ENCODE measurements at regions not wholly inside any gene's neighbourhood (a gene's known extent, or its start where the extent isn't known, plus 50 kb on each side); places are given as distances from the start of the nearest gene placed in this dataset.

- Mint-ChIP-seq H3K36me3 (ENCODE audit: unreplicated experiment) (no peaks in the 10 kb centered on the region), H3K4me3 (ENCODE audit: unreplicated experiment) (no peak overlapping the region), H3K27ac (ENCODE audit: unreplicated experiment) (no peak overlapping the region), H3K9me3 (ENCODE audit: unreplicated experiment) (no peaks in the 10 kb centered on the region), H3K4me1 (ENCODE audit: unreplicated experiment) (no peaks in the 10 kb centered on the region), H3K27me3 (ENCODE audit: unreplicated experiment) (no peaks in the 10 kb centered on the region)
- no peak for DNase-seq (ENCODE audit: extremely low spot score, unreplicated experiment)
- no peak for TF ChIP-seq CTCF (IDR thresholded peaks at IDR 0.05)
Measured at GRCh38 chr1:57925226-57925625, 501.4 kb upstream of the DAB1 start.

DNA sequence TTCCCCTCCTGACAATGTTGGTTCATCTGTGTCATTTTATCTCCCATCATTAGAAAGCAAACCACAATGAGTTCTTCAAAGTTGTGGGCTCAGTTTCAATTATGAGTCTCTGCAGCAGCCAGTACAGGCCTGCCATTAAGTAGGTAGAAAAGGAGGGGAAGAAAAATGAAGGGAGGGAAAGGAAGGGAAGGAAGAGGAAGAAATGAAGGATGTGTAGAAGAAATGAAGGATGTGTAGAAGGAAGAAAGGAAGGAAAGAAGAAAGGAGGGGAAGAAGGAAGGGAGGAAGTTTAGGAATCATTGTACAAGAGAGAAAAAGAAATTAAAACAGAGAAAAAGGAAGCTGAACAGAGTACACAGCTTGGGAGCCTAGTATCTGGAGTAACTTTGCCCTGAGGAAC lies 498.3 kb upstream of the DAB1 start:
- H3K27me3 Mint-ChIP-seq (ENCODE audit: unreplicated experiment), result no peaks in the 10 kb centered on the region
- no peak for TF ChIP-seq CTCF (IDR thresholded peaks at IDR 0.05)
- DNase-seq (ENCODE audit: extremely low spot score, unreplicated experiment), result no peak
- no peaks in the 10 kb centered on the region for H3K36me3 Mint-ChIP-seq (ENCODE audit: unreplicated experiment)
- H3K4me3 Mint-ChIP-seq (ENCODE audit: unreplicated experiment), result no peak overlapping the region
- H3K9me3 Mint-ChIP-seq (ENCODE audit: unreplicated experiment), result peaks cover 7% of the 10 kb centered on the region
- no peak overlapping the region for H3K27ac Mint-ChIP-seq (ENCODE audit: unreplicated experiment)
- H3K4me1 Mint-ChIP-seq (ENCODE audit: unreplicated experiment), result no peaks in the 10 kb centered on the region

GRCh38 chr1:57916041-57916440 lies 492.2 kb upstream of the DAB1 start:
- Mint-ChIP-seq H3K4me1 (ENCODE audit: unreplicated experiment) (no peaks in the 10 kb centered on the region), H3K27me3 (ENCODE audit: unreplicated experiment) (no peaks in the 10 kb centered on the region), H3K4me3 (ENCODE audit: unreplicated experiment) (no peak overlapping the region), H3K27ac (ENCODE audit: unreplicated experiment) (no peak overlapping the region), H3K36me3 (ENCODE audit: unreplicated experiment) (no peaks in the 10 kb centered on the region), H3K9me3 (ENCODE audit: unreplicated experiment) (peaks cover 13% of the 10 kb centered on the region)
- no peak for DNase-seq (ENCODE audit: extremely low spot score, unreplicated experiment)
- TF ChIP-seq CTCF (IDR thresholded peaks at IDR 0.05), result no peak

DNA sequence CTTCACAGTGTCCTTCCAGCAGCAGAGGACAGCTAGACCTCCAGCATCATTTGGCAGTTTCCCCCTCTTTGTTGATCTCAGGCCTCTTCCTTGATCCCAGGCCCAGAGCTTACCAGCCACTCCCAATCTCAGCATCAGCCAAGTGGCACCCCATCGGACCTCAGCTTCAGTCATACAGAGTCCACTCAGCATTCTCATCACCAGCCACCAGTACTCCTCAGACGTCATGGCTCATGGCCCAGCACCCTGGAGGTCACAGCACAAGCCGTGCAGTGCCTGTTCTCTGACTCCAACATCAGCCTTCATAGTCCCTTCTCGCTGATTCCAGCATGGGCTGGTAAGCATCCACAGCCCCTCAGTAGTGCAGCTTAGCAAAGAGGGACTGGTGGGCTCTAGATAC lies 487.6 kb upstream of the DAB1 start:
- peaks cover 6% of the 10 kb centered on the region for H3K9me3 Mint-ChIP-seq (ENCODE audit: unreplicated experiment)
- no peaks in the 10 kb centered on the region for H3K4me1 Mint-ChIP-seq (ENCODE audit: unreplicated experiment)
- H3K36me3 Mint-ChIP-seq (ENCODE audit: unreplicated experiment), result no peaks in the 10 kb centered on the region
- H3K27me3 Mint-ChIP-seq (ENCODE audit: unreplicated experiment), result peaks cover 2% of the 10 kb centered on the region
- H3K27ac Mint-ChIP-seq (ENCODE audit: unreplicated experiment), result no peak overlapping the region
- no peak overlapping the region for H3K4me3 Mint-ChIP-seq (ENCODE audit: unreplicated experiment)
- no peak for DNase-seq (ENCODE audit: extremely low spot score, unreplicated experiment)
- TF ChIP-seq CTCF (IDR thresholded peaks at IDR 0.05), result no peak

- DNase-seq (ENCODE audit: extremely low spot score, unreplicated experiment), result no peak
- H3K4me3 Mint-ChIP-seq (ENCODE audit: unreplicated experiment), result no peak overlapping the region
- H3K4me1 Mint-ChIP-seq (ENCODE audit: unreplicated experiment), result no peaks in the 10 kb centered on the region
- H3K9me3 Mint-ChIP-seq (ENCODE audit: unreplicated experiment), result peaks cover 6% of the 10 kb centered on the region
- no peak for TF ChIP-seq CTCF (IDR thresholded peaks at IDR 0.05)
- H3K36me3 Mint-ChIP-seq (ENCODE audit: unreplicated experiment), result no peaks in the 10 kb centered on the region
- no peak overlapping the region for H3K27ac Mint-ChIP-seq (ENCODE audit: unreplicated experiment)
- peaks cover 2% of the 10 kb centered on the region for H3K27me3 Mint-ChIP-seq (ENCODE audit: unreplicated experiment)
Measured at GRCh38 chr1:57910782-57911181, 486.9 kb upstream of the DAB1 start.

All from osteocyte (in vitro differentiated cells).